ENCODE measurements at regions not wholly inside any gene's neighbourhood (a gene's known extent, or its start where the extent isn't known, plus 50 kb on each side); places are given as distances from the start of the nearest gene placed in this dataset.
"Not testable (repeated sequence)": the region's sequence is repeated elsewhere in the genome, so short reads cannot be mapped to it uniquely, and the experiment has no call there.

DNA sequence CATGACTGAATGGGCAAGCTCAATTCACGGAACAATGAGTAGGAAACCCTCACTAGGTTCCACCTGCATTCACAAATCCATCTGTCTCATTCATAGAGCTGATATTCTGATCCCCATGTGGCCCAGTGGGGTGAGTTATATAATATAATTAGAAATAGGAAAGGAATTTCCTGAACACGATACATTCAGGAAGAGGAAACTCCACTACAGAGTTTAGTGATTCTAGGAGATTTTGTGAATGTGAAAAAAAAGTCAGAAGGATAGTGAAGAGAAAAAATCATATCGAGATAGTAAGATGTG is 471.2 kb downstream of the GASK1B start:
- H3K4me3 ChIP-seq = no peak overlapping the region
- H3K4me1 ChIP-seq = no peaks in the 10 kb centered on the region

DNA sequence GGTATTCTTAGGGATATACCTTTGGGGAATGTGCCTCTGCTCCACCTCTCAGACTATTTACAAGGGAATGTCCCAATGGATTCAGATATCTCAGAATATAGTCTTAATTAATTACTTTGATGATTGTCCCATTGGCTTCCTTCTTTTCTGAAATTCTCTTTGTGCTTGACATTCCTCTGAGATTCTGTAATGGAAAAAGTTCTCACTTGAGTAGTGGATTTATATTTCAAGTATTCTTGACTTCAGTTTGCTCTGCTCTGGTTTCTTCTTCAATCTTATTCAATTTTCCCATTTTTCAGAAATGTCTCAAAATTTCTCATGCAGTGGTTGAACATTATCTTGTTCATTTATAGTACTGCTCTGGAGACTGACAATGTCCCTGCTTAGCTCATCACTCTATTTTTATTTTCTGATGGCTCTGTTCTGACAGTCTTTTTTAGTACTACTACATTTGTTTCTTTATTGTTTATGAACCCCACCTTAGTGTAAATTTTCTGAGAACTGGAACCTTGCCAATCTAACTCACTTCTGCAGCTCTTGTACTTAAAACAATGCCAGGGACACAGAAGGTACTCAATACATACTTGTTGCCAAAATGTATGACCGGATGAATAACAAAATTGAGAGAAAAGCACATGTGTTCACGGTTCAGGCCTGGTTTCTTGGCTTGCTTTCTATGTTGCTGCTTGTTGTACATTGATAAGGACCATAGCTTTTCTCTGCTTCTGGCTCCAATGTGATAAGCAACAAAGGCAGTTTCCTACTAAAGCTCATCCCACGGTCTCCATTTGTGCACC is 471.7 kb downstream of the GASK1B start:
- 43 to 51% methylated on average over 3 of the region's 3 CpGs for WGBS, 2 donors
- no peak for DNase-seq

More for the DNA sequence above, 471.2 kb downstream of the GASK1B start:
- Histone ChIP-seq H3K36me3 (ENCODE audit: low read depth, missing control alignments) (no peaks in the 10 kb centered on the region), H3K27ac (no peak overlapping the region), H3K9me3 (no peaks in the 10 kb centered on the region), H3K27me3 (no peaks in the 10 kb centered on the region)
- TF ChIP-seq, protein P1, sequence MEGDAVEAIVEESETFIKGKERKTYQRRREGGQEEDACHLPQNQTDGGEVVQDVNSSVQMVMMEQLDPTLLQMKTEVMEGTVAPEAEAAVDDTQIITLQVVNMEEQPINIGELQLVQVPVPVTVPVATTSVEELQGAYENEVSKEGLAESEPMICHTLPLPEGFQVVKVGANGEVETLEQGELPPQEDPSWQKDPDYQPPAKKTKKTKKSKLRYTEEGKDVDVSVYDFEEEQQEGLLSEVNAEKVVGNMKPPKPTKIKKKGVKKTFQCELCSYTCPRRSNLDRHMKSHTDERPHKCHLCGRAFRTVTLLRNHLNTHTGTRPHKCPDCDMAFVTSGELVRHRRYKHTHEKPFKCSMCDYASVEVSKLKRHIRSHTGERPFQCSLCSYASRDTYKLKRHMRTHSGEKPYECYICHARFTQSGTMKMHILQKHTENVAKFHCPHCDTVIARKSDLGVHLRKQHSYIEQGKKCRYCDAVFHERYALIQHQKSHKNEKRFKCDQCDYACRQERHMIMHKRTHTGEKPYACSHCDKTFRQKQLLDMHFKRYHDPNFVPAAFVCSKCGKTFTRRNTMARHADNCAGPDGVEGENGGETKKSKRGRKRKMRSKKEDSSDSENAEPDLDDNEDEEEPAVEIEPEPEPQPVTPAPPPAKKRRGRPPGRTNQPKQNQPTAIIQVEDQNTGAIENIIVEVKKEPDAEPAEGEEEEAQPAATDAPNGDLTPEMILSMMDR (IDR thresholded peaks at IDR 0.05) = no peak
- TF ChIP-seq POLR2A (IDR thresholded peaks at IDR 0.05) = no peak
- intact Hi-C loops (cut with DNase I; ENCODE audit: low total_unique reads) = no loop called here
- DNase-seq = no peak
- 66 to 67% methylated on average over 3 of the region's 3 CpGs for WGBS, 2 donors

DNA sequence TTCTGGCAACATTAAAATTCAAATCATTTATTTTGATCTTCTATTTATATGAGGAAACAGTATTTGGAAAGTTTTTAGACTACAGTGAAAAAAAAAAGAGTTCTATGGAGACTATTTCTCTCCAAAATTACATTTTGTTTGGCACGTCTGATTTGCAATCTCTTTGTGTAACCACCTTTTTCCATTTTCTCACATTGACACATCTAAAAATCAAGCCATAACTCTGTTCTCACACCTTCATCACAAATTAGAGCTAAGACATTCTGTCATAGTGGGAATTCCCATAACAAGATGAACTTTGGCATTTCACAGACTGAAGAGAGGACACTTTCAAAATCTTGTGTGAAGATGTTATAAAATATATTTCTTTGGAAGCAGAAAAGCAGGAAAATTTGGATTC is 468.9 kb downstream of the GRIA2 start:
- H3K4me1 ChIP-seq = no peaks in the 10 kb centered on the region
- H3K27me3 ChIP-seq = no peaks in the 10 kb centered on the region
- no peaks in the 10 kb centered on the region for H3K9me3 ChIP-seq
- intact Hi-C loops (cut with DNase I; ENCODE audit: low total_unique reads) = no loop called here
- H3K27ac ChIP-seq = no peak overlapping the region
- TF ChIP-seq, protein P1 (IDR thresholded peaks at IDR 0.05) = no peak
- no peak for TF ChIP-seq POLR2A (IDR thresholded peaks at IDR 0.05)
- no peak for DNase-seq
- H3K36me3 ChIP-seq (ENCODE audit: low read depth, missing control alignments) = no peaks in the 10 kb centered on the region
- H3K4me3 ChIP-seq = no peak overlapping the region
- WGBS, 2 donors = 90 to 92% methylated on average over 1 of the region's 1 CpG

More for the DNA sequence above, 471.7 kb downstream of the GASK1B start:
- Histone ChIP-seq H3K9me3 (no peaks in the 10 kb centered on the region), H3K4me3 (no peak overlapping the region), H3K4me1 (no peaks in the 10 kb centered on the region), H3K27ac (no peak overlapping the region), H3K36me3 (ENCODE audit: low read depth, missing control alignments) (no peaks in the 10 kb centered on the region), H3K27me3 (no peaks in the 10 kb centered on the region)
- TF ChIP-seq, protein P1 (IDR thresholded peaks at IDR 0.05) = no peak
- no peak for TF ChIP-seq POLR2A (IDR thresholded peaks at IDR 0.05)
- intact Hi-C loops (cut with DNase I; ENCODE audit: low total_unique reads) = no loop called here

DNA sequence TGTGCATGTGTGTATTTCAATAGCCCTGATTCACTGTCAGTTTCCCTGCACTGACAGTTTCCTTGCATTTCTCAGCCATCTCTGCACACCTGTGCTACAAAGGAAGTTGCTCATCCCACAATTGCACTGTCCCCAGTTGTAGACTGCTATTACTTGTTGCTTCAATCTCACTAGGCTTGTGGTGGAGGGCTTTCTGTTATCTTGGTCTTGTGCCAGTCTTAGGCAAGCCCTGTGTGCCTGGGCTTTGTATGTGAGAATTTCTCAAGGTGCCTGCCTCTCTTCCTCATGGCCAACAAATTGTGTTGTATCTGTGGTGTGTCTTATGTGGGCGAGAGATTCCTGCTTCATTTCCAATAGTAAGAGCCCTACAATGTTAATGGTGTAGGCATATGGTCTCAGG is 467.4 kb downstream of the GRIA2 start:
- intact Hi-C loops (cut with DNase I; ENCODE audit: low total_unique reads) = no loop called here
- 100% methylated on average over 1 of the region's 1 CpG for WGBS, 2 donors
- TF ChIP-seq POLR2A (IDR thresholded peaks at IDR 0.05) = no peak
- TF ChIP-seq, protein P1 (IDR thresholded peaks at IDR 0.05) = no peak

DNA sequence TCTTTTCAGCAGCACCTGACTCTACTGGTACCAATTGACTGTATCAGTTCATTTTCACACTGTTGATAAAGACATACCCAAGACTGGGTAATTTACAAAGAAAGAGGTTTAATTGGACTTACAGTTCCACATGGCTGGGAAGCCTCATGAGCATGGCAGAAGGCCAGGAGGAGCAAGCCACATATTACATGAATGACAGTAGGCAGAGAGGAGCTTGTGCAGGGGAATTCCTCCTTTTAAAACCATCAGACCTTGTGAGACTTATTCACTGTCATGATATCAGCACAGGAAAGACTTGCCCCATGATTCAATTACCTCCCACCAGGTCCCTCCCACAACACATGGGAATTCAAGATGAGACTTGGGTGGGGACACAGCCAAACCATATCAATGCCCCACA is 458.8 kb downstream of the GRIA2 start:
- intact Hi-C loops (cut with DNase I; ENCODE audit: low total_unique reads); H3K27me3 ChIP-seq; H3K4me1 ChIP-seq; H3K4me3 ChIP-seq; H3K36me3 ChIP-seq (ENCODE audit: low read depth, missing control alignments); H3K27ac ChIP-seq; H3K9me3 ChIP-seq; DNase-seq: not testable (repeated sequence)

More for the DNA sequence above, 467.4 kb downstream of the GRIA2 start:
- H3K36me3 ChIP-seq (ENCODE audit: low read depth, missing control alignments) = no peaks in the 10 kb centered on the region
- H3K4me3 ChIP-seq = no peak overlapping the region
- no peaks in the 10 kb centered on the region for H3K27me3 ChIP-seq
- H3K4me1 ChIP-seq = no peaks in the 10 kb centered on the region
- H3K9me3 ChIP-seq = no peaks in the 10 kb centered on the region
- DNase-seq = no peak
- H3K27ac ChIP-seq = no peak overlapping the region

Data from testis (tissue), 2 donors.